ENCODE measurements at regions not wholly inside any gene's neighbourhood (a gene's known extent, or its start where the extent isn't known, plus 50 kb on each side); places are given as distances from the start of the nearest gene placed in this dataset.

DNA sequence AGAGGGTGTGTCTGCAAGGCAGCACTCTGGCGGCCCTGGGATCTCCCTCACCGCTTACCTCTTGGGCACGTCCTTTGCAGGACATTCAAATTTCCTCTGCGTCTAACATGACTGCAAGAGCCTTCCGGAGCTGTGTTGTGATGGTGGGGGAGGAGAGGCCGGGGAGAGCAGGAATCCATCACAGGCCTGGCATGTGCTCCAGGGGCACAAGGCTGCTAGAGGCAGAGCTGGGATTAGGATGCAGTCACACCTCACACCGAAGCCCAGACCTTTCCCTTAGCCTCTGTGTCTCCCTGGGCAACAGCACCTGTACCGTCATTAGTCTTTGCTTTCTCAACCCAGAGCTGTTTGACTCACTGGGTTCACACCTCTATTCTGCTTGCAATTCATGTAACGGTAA, 111.3 kb downstream of the CMPK2 start:
- TF ChIP-seq POLR2A (IDR thresholded peaks at IDR 0.05; ENCODE audit: extremely low read depth, insufficient read length) (no peak), MAX (IDR thresholded peaks at IDR 0.05; ENCODE audit: low read depth, low read length) (no peak), MYC (IDR thresholded peaks at IDR 0.05; ENCODE audit: low read depth, low read length) (no peak), CTCF (IDR thresholded peaks at IDR 0.05; ENCODE audit: low read depth, low read length) (no peak)
- no peak overlapping the region for H3K4me3 ChIP-seq (ENCODE audit: low read depth, low read length)
- DNase-seq (ENCODE audit: low read depth) = no peak

DNA sequence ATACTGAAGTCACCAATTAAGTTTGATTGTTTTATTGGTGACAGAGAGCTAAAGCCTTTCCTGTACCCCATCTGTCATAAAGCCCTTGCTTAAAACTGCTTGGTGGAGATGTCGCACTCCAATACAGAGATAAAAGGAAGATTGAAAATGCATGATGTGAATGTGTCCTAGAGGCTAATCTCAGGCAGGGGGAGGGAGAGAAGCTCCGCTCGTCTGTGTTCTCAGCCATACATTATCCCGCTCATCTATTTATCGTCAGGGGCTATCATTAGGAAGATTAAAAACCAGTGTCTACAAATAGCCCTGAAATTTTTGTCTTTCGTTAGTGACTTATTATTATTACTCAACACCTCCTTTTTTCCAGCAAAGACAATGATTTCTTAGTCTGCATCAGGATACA, 110.3 kb downstream of the CMPK2 start:
- TF ChIP-seq POLR2A (IDR thresholded peaks at IDR 0.05; ENCODE audit: extremely low read depth, insufficient read length) (no peak), MYC (IDR thresholded peaks at IDR 0.05; ENCODE audit: low read depth, low read length) (no peak)
- no peak overlapping the region for H3K4me3 ChIP-seq (ENCODE audit: low read depth, low read length)
- DNase-seq (ENCODE audit: low read depth) = no peak

DNA sequence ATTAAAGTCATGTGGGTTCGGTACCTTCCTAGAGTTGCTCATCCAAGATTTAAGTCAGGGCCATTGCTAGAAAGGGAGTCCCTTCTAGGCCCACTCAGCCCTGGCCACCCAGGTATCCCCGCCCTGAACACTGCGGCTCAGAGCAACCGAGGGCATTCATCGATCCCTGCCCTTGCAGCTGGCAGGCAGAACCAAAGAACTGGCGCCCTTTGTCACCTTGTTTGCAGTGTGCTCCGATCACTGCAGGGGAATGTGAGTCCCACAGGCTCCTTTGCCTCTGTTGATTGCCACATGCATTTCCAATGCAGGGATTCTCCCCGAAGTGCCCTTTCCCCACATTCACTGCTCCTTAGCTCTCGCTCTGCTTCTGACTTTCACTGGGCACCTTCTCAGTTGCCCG, 108.5 kb downstream of the CMPK2 start:
- no peak for DNase-seq (ENCODE audit: low read depth)
- no peak overlapping the region for H3K4me3 ChIP-seq (ENCODE audit: low read depth, low read length)
- TF ChIP-seq POLR2A (IDR thresholded peaks at IDR 0.05; ENCODE audit: extremely low read depth, insufficient read length) = no peak
- TF ChIP-seq CTCF (IDR thresholded peaks at IDR 0.05; ENCODE audit: low read depth, low read length) = no peak
- TF ChIP-seq MYC (IDR thresholded peaks at IDR 0.05; ENCODE audit: low read depth, low read length) = no peak

GRCh38 chr2:6759689-6760088, 106.0 kb downstream of the CMPK2 start:
- DNase-seq (ENCODE audit: low read depth) = no peak
- no peak overlapping the region for H3K4me3 ChIP-seq (ENCODE audit: low read depth, low read length)
- TF ChIP-seq CTCF (IDR thresholded peaks at IDR 0.05; ENCODE audit: low read depth, low read length) (no peak), POLR2A (IDR thresholded peaks at IDR 0.05; ENCODE audit: extremely low read depth, insufficient read length) (no peak), MAX (IDR thresholded peaks at IDR 0.05; ENCODE audit: low read depth, low read length) (no peak), MYC (IDR thresholded peaks at IDR 0.05; ENCODE audit: low read depth, low read length) (no peak)

GRCh38 chr2:6760132-6760531, 105.6 kb downstream of the CMPK2 start:
- TF ChIP-seq POLR2A (IDR thresholded peaks at IDR 0.05; ENCODE audit: extremely low read depth, insufficient read length) = no peak
- TF ChIP-seq CTCF (IDR thresholded peaks at IDR 0.05; ENCODE audit: low read depth, low read length) = no peak
- TF ChIP-seq MAX (IDR thresholded peaks at IDR 0.05; ENCODE audit: low read depth, low read length) = no peak
- no peak for TF ChIP-seq MYC (IDR thresholded peaks at IDR 0.05; ENCODE audit: low read depth, low read length)
- no peak for DNase-seq (ENCODE audit: low read depth)
- H3K4me3 ChIP-seq (ENCODE audit: low read depth, low read length) = no peak overlapping the region

DNA sequence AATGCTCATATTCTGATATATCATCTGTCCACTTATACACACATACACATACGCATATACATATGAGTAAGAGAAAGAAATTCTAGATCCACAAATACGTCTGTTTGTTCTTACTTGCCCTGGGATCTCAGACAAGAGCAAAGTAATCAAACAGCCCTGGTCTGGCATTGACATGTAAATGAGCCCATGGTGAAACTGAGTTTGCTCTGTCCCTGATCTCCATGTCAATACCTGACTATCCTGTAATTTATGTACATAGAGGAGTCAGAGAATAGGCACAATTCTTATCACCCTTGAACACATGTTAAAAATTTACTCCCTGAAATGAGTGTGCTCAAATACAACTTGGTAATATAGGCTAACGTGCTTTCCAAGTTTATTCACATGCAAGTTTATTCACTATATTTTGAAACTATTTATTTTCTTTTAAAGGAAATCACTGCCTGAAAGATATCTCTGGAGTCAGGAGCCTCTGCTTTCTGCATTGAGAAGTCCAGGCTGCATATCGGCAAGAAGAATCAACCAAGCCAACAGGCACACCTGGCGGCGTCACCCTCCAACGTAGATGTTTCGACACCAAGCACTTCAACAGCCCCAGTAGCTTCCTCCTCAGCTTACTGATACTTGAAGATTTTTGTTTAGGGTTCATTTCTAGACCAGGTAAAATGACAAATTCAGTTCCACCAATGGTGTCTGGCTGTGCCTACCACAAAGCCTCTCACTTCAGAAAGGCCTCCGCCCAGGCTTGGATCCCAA, 100.6 kb downstream of the CMPK2 start:
- TF ChIP-seq MYC (IDR thresholded peaks at IDR 0.05; ENCODE audit: low read depth, low read length) = no peak
- DNase-seq (ENCODE audit: low read depth) = no peak
- no peak overlapping the region for H3K4me3 ChIP-seq (ENCODE audit: low read depth, low read length)

DNA sequence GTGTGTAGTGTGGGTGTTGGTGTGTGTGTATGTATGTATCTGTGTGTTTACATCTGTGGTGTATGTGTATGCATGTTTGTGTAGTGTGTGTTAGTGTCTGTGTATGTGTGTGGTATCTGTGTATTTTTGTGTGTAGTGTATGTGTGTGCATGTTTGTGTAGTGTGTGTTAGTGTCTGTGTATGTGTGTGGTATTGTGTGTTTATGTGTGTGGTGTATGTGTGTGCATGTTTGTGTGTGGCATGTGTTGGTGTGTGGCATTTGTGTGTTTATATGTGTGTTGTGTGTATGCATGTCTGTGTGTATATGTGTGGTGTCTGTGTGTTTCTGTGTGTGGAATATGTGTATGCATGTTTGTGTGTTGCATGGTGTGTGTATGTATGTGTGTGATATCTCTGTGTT, 96.4 kb downstream of the CMPK2 start:
- TF ChIP-seq MAX (IDR thresholded peaks at IDR 0.05; ENCODE audit: low read depth, low read length) (no peak), CTCF (IDR thresholded peaks at IDR 0.05; ENCODE audit: low read depth, low read length) (no peak), POLR2A (IDR thresholded peaks at IDR 0.05; ENCODE audit: extremely low read depth, insufficient read length) (no peak), MYC (IDR thresholded peaks at IDR 0.05; ENCODE audit: low read depth, low read length) (no peak)
- no peak overlapping the region for H3K4me3 ChIP-seq (ENCODE audit: low read depth, low read length)
- no peak for DNase-seq (ENCODE audit: low read depth)
